ENCODE measurements at regions not wholly inside any gene's neighbourhood (a gene's known extent, or its start where the extent isn't known, plus 50 kb on each side); places are given as distances from the start of the nearest gene placed in this dataset.

DNA sequence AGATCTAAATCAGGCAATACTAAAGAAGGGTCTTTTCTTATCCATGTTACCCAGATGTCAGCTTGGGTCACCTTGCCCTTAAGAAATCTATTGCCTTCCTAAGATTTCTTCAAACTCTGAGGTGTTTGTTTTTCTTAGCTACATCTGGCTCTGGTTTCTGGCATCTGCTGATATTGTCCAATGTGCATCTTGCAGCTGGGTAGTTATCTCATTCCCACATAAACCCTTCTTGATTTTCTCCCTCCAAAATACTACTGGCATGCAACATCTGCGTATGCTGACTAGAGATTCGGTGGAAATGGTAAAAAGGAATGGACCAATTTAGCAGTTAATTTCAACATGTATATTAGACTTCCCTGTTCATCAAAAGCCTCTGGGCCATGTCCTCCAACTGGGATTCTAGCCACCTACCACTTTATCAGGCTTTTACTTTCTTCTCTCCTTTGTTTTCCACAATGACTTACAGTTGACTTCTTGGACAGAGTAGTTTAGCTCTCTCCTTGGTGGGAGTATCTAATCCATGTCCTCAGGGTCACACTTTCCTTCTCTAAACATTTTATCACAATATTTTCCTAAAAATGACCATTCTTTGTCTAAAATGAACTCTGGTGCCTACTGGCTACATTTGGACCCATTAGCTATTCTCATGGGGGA is 324.8 kb upstream of the FAR2 start:
- TF ChIP-seq, protein P1, sequence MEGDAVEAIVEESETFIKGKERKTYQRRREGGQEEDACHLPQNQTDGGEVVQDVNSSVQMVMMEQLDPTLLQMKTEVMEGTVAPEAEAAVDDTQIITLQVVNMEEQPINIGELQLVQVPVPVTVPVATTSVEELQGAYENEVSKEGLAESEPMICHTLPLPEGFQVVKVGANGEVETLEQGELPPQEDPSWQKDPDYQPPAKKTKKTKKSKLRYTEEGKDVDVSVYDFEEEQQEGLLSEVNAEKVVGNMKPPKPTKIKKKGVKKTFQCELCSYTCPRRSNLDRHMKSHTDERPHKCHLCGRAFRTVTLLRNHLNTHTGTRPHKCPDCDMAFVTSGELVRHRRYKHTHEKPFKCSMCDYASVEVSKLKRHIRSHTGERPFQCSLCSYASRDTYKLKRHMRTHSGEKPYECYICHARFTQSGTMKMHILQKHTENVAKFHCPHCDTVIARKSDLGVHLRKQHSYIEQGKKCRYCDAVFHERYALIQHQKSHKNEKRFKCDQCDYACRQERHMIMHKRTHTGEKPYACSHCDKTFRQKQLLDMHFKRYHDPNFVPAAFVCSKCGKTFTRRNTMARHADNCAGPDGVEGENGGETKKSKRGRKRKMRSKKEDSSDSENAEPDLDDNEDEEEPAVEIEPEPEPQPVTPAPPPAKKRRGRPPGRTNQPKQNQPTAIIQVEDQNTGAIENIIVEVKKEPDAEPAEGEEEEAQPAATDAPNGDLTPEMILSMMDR (optimal IDR thresholded peaks at IDR 0.05 in 1 of 3, IDR thresholded peaks at IDR 0.05 in 1 of 3, conservative IDR thresholded peaks at IDR 0.05 in 1 of 3; ENCODE audit: extremely low read depth in 1 of 3, insufficient read depth in 2 of 3, low read length in 3 of 3) = no peak
- no peak for TF ChIP-seq EZH2 (IDR thresholded peaks at IDR 0.05; ENCODE audit: low read length)

Data from keratinocyte (primary cell).